Tibial nerve (tissue), 4 donors: ENCODE measurements at regions not wholly inside any gene's neighbourhood (a gene's known extent, or its start where the extent isn't known, plus 50 kb on each side); places are given as distances from the start of the nearest gene placed in this dataset.

ENCODE experiments used
- DNase-seq, 2 donors: peaks; one replicate each; pipeline ENCODE4 v3.0.0-alpha.2; 2019; ENCODE audit warnings: low spot score in 2 of 2
- H3K27ac ChIP-seq, 4 donors: fragments of 200-600 bp; sonication (generic) in 3 of 4; one replicate each; pipeline ENCODE4 v1.5.1; 2017 to 2019; ENCODE audit warnings: mild to moderate bottlenecking in 1 of 4
- H3K27me3 ChIP-seq, 2 donors: fragments of 200-600 bp; sonication (generic) in 1 of 2; one replicate each; pipeline versions ENCODE4 v1.5.1 to v1.6.0; 2017 to 2019
- H3K36me3 ChIP-seq, 3 donors: fragments of 200-600 bp; sonication (generic); one replicate each; pipeline ENCODE4 v1.5.1; 2018 to 2019
- H3K4me1 ChIP-seq, 4 donors: fragments of 200-600 bp; sonication (generic) in 3 of 4; one replicate each; pipeline ENCODE4 v1.5.1; 2017 to 2019
- H3K4me3 ChIP-seq, 4 donors: fragments of 200-600 bp; sonication (generic) in 3 of 4; one replicate each; pipeline ENCODE4 v1.5.1; 2017 to 2019; ENCODE audit warnings: mild to moderate bottlenecking in 1 of 4, moderate library complexity in 1 of 4
- H3K9me3 ChIP-seq, 4 donors: fragments of 200-600 bp; sonication (generic) in 3 of 4; one replicate each; pipeline ENCODE4 v1.5.1; 2017 to 2019
- CTCF ChIP-seq, 5 experiments: fragments of 200-600 bp in 3 of 5; fragments of 450-650 bp in 2 of 5; sonication (generic) in 3 of 5; IDR thresholded peaks; one replicate each; pipeline ENCODE4 v1.5.1; 2016 to 2019; ENCODE audit warnings: antibody characterized with exemption in 5 of 5, mild to moderate bottlenecking in 3 of 5, moderate library complexity in 2 of 5
- EP300 ChIP-seq, 2 donors: sonication (generic); formaldehyde crosslinking; IDR thresholded peaks; one replicate each; pipeline ENCODE4 v1.6.1; 2017; ENCODE audit warnings: antibody characterized with exemption in 2 of 2, mild to moderate bottlenecking in 1 of 2
- POLR2A ChIP-seq, 2 donors: fragments of 450-650 bp; IDR thresholded peaks; one replicate each; pipeline ENCODE4 v1.6.1; 2017; ENCODE audit warnings: antibody characterized with exemption in 2 of 2, mild to moderate bottlenecking in 2 of 2, moderate library complexity in 2 of 2
- whole genome bisulfite sequencing, 2 donors: methylation state at CpG; one replicate each; pipeline ENCODE4 v1.1.5; 2018; 5-methylcytosine and 5-hydroxymethylcytosine counted together

GRCh38 chr2:60054571-60055340, 498.7 kb downstream of the BCL11A start:
- no peaks in the 10 kb centered on the region for H3K9me3 ChIP-seq
- DNase-seq = no peak
- no peaks in the 10 kb centered on the region for H3K27me3 ChIP-seq
- H3K36me3 ChIP-seq = no peaks in the 10 kb centered on the region
- H3K4me1 ChIP-seq = no peaks in the 10 kb centered on the region
- H3K27ac ChIP-seq = no peak overlapping the region
- H3K4me3 ChIP-seq = no peak overlapping the region
- 61 to 64% methylated on average over 6 of the region's 6 CpGs for WGBS, 2 donors
- TF ChIP-seq CTCF (IDR thresholded peaks at IDR 0.05) = no peak
- TF ChIP-seq POLR2A (IDR thresholded peaks at IDR 0.05) = no peak
- no peak for TF ChIP-seq EP300 (IDR thresholded peaks at IDR 0.05)

- H3K4me1 ChIP-seq = no peaks in the 10 kb centered on the region
- DNase-seq = no peak
- no peak for TF ChIP-seq EP300 (IDR thresholded peaks at IDR 0.05)
- no peak for TF ChIP-seq CTCF (IDR thresholded peaks at IDR 0.05)
- TF ChIP-seq POLR2A (IDR thresholded peaks at IDR 0.05) = no peak
- WGBS, 2 donors = 74 to 86% methylated on average over 4 of the region's 4 CpGs
- no peaks in the 10 kb centered on the region for H3K36me3 ChIP-seq
- no peak overlapping the region for H3K4me3 ChIP-seq
- H3K27me3 ChIP-seq = no peaks in the 10 kb centered on the region
- no peaks in the 10 kb centered on the region for H3K9me3 ChIP-seq
- no peak overlapping the region for H3K27ac ChIP-seq
Observed at GRCh38 chr2:60053791-60054190, 499.7 kb downstream of the BCL11A start.

GRCh38 chr2:60052601-60053000, 500.9 kb downstream of the BCL11A start:
- no peaks in the 10 kb centered on the region for H3K4me1 ChIP-seq
- no peaks in the 10 kb centered on the region for H3K9me3 ChIP-seq
- H3K36me3 ChIP-seq = no peaks in the 10 kb centered on the region
- H3K27ac ChIP-seq = no peak overlapping the region
- 92 to 94% methylated on average over 3 of the region's 3 CpGs for WGBS, 2 donors
- no peak for DNase-seq
- no peak for TF ChIP-seq POLR2A (IDR thresholded peaks at IDR 0.05)
- TF ChIP-seq CTCF (IDR thresholded peaks at IDR 0.05) = no peak
- TF ChIP-seq EP300 (IDR thresholded peaks at IDR 0.05) = no peak
- no peaks in the 10 kb centered on the region for H3K27me3 ChIP-seq
- no peak overlapping the region for H3K4me3 ChIP-seq

- H3K9me3 ChIP-seq = no peaks in the 10 kb centered on the region
- no peaks in the 10 kb centered on the region for H3K36me3 ChIP-seq
- H3K27me3 ChIP-seq = no peaks in the 10 kb centered on the region
- no peak overlapping the region for H3K27ac ChIP-seq
- DNase-seq = no peak
- H3K4me1 ChIP-seq = no peaks in the 10 kb centered on the region
- H3K4me3 ChIP-seq = no peak overlapping the region
- TF ChIP-seq CTCF (IDR thresholded peaks at IDR 0.05) (no peak), EP300 (IDR thresholded peaks at IDR 0.05) (no peak), POLR2A (IDR thresholded peaks at IDR 0.05) (no peak)
- WGBS, 2 donors = 90 to 95% methylated on average over 4 of the region's 4 CpGs
Observed at GRCh38 chr2:60051991-60052390, 501.5 kb downstream of the BCL11A start.

- no peak for TF ChIP-seq POLR2A (IDR thresholded peaks at IDR 0.05)
- no peak for TF ChIP-seq CTCF (IDR thresholded peaks at IDR 0.05)
- TF ChIP-seq EP300 (IDR thresholded peaks at IDR 0.05) = no peak
- Histone ChIP-seq H3K4me1 (no peaks in the 10 kb centered on the region), H3K27me3 (no peaks in the 10 kb centered on the region), H3K4me3 (no peak overlapping the region), H3K9me3 (no peaks in the 10 kb centered on the region), H3K36me3 (no peaks in the 10 kb centered on the region), H3K27ac (no peak overlapping the region)
- WGBS, 2 donors = 39 to 41% methylated on average over 4 of the region's 4 CpGs
- DNase-seq = no peak
Observed at GRCh38 chr2:60047944-60048525, 505.4 kb downstream of the BCL11A start.
